SK-N-SH (cell line): ENCODE measurements at regions not wholly inside any gene's neighbourhood (a gene's known extent, or its start where the extent isn't known, plus 50 kb on each side); places are given as distances from the start of the nearest gene placed in this dataset.

Experiments
- ELF1 ChIP-seq: IDR thresholded peaks from 2 replicates; pipeline ENCODE4 v1.4.0; 2012
- EZH2phosphoT487 ChIP-seq: fragments of 200-600 bp; sonication (generic); IDR thresholded peaks from 2 replicates; pipeline ENCODE4 v1.6.1; 2017; ENCODE audit warnings: low read depth, mixed run types, mild to moderate bottlenecking, antibody characterized with exemption, moderate library complexity, borderline replicate concordance
- FOXJ3 ChIP-seq: sonication (generic); formaldehyde crosslinking; IDR thresholded peaks from 2 replicates; pipeline ENCODE4 v1.5.1; 2020; ENCODE audit warnings: mild to moderate bottlenecking, missing genetic modification reagents
- RFX5 ChIP-seq: IDR thresholded peaks from 2 replicates; pipeline ENCODE4 v1.6.1; 2012; ENCODE audit warnings: mild to moderate bottlenecking, improper control_type of control experiment, low read length
- SIN3A ChIP-seq: IDR thresholded peaks from 2 replicates; pipeline ENCODE4 v1.6.1; 2012; ENCODE audit warnings: low read depth, mild to moderate bottlenecking, low read length, moderate library complexity, borderline replicate concordance
- TF ChIP-seq, protein P1 (sequence below): IDR thresholded peaks from 2 replicates; pipeline ENCODE4; 2012
- TF ChIP-seq, protein P2 (sequence below): fragments of 200-600 bp; sonication (generic); IDR thresholded peaks from 2 replicates; pipeline ENCODE4 v1.6.1; 2017; ENCODE audit warnings: antibody characterized with exemption, mild to moderate bottlenecking, moderate library complexity

DNA sequence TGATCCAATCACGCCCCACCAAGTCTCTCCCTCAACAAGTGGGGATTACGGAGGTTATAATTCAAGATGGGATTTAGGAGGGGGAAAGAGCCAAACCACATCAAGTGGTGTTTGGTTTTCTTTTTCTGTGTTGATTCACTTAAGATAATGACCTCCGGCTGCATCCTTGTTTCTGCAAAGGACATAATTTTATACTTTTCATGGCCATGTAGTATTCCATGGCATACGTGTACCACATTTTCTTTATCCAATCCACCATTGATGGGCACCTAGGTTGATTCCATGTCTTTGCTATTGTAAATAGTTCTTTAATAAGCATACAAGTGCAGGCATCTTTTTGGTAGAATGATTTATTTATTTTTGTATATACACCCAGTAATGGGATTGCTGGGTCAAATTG is 162.5 kb upstream of the JUN start:
- TF ChIP-seq, protein P1, sequence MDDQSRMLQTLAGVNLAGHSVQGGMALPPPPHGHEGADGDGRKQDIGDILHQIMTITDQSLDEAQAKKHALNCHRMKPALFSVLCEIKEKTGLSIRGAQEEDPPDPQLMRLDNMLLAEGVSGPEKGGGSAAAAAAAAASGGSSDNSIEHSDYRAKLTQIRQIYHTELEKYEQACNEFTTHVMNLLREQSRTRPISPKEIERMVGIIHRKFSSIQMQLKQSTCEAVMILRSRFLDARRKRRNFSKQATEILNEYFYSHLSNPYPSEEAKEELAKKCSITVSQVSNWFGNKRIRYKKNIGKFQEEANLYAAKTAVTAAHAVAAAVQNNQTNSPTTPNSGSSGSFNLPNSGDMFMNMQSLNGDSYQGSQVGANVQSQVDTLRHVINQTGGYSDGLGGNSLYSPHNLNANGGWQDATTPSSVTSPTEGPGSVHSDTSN, result no peak
- no peak for TF ChIP-seq SIN3A
- no peak for TF ChIP-seq ELF1
- TF ChIP-seq, protein P2, sequence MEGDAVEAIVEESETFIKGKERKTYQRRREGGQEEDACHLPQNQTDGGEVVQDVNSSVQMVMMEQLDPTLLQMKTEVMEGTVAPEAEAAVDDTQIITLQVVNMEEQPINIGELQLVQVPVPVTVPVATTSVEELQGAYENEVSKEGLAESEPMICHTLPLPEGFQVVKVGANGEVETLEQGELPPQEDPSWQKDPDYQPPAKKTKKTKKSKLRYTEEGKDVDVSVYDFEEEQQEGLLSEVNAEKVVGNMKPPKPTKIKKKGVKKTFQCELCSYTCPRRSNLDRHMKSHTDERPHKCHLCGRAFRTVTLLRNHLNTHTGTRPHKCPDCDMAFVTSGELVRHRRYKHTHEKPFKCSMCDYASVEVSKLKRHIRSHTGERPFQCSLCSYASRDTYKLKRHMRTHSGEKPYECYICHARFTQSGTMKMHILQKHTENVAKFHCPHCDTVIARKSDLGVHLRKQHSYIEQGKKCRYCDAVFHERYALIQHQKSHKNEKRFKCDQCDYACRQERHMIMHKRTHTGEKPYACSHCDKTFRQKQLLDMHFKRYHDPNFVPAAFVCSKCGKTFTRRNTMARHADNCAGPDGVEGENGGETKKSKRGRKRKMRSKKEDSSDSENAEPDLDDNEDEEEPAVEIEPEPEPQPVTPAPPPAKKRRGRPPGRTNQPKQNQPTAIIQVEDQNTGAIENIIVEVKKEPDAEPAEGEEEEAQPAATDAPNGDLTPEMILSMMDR, result no peak
- no peak for TF ChIP-seq EZH2phosphoT487
- TF ChIP-seq RFX5, result no peak
- no peak for TF ChIP-seq FOXJ3
